H1 (cell line): ENCODE measurements at regions not wholly inside any gene's neighbourhood (a gene's known extent, or its start where the extent isn't known, plus 50 kb on each side); places are given as distances from the start of the nearest gene placed in this dataset.

Experiments
- CTCF ChIA-PET: fragments of 300-600 bp; sonication (Branson Sonifier 250); formaldehyde crosslinking; loops from one replicate; lab custom pipeline; 2021; ENCODE audit not compliant: partially characterized antibody; lab: Charles Lee
- POLR2A ChIA-PET: fragments of 300-600 bp; sonication (Branson Sonifier 250); formaldehyde crosslinking; loops from one replicate; lab custom pipeline; 2021; ENCODE audit warnings: inconsistent platforms; ENCODE audit not compliant: partially characterized antibody; lab: Charles Lee
- DNase-seq, 2 experiments: peaks; one replicate each; pipeline versions ENCODE4 v3.0.0 to v3.0.0-alpha.2; 2010 to 2022; ENCODE audit warnings: low spot score in 2 of 2, low read depth in 1 of 2, mixed read lengths in 1 of 2
- FAIRE-seq: peaks from 2 replicates; lab custom pipeline; 2011; peaks lifted over from hg19 to GRCh38; lab: Jason Lieb, UNC
- H2AFZ ChIP-seq: 2 replicates; pipeline ENCODE4 v1.8.1; 2012; ENCODE audit warnings: low read length, inconsistent platforms
- H2AK5ac ChIP-seq: 2 replicates; pipeline ENCODE4 v1.6.1; 2013; ENCODE audit warnings: low read depth, low read length
- H2BK120ac ChIP-seq: replicated peaks from 2 replicates; pipeline ENCODE3; 2013; ENCODE audit warnings: low read depth, low read length, inconsistent platforms
- H2BK12ac ChIP-seq: 2 replicates; pipeline ENCODE4 v1.6.1; 2013; ENCODE audit warnings: low read depth, low read length
- H2BK15ac ChIP-seq: 2 replicates; pipeline ENCODE4 v1.6.1; 2013; ENCODE audit warnings: low read length
- H2BK20ac ChIP-seq: 2 replicates; pipeline ENCODE4 v1.6.1; 2013; ENCODE audit warnings: low read length
- H2BK5ac ChIP-seq: 2 replicates; pipeline ENCODE4 v1.6.1; 2013; ENCODE audit warnings: low read depth, low read length
- H3K14ac ChIP-seq: 2 replicates; pipeline ENCODE4 v1.6.1; 2013; ENCODE audit warnings: inconsistent platforms; ENCODE audit not compliant: insufficient read length
- H3K18ac ChIP-seq: 2 replicates; pipeline ENCODE4 v1.6.1; 2013; ENCODE audit warnings: low read length; ENCODE audit errors: extremely low read depth
- H3K23ac ChIP-seq: 2 replicates; pipeline ENCODE4 v1.6.1; 2013; ENCODE audit warnings: inconsistent platforms; ENCODE audit not compliant: insufficient read length
- H3K23me2 ChIP-seq: 2 replicates; pipeline ENCODE4 v1.6.1; 2013; ENCODE audit warnings: low read depth, low read length
- H3K27ac ChIP-seq: 2 replicates; pipeline ENCODE4 v1.6.1; 2011; ENCODE audit warnings: low read depth, low read length, inconsistent platforms
- H3K27me3 ChIP-seq, 4 experiments: replicated peaks in 1 of 4; 1 replicate in 1 of 4; 2 replicates in 3 of 4; pipeline versions ENCODE4 v1.6.1 to v1.8.1; 2011 to 2013; ENCODE audit warnings: low read length in 3 of 4, mild to moderate bottlenecking in 3 of 4, inconsistent platforms in 2 of 4, mixed read lengths in 2 of 4, moderate library complexity in 1 of 4; ENCODE audit not compliant: control insufficient read depth in 3 of 4, insufficient read depth in 3 of 4; ENCODE audit errors: extremely low read depth in 1 of 4
- H3K36me3 ChIP-seq, 4 experiments: 2 replicates each; pipeline versions ENCODE4 v1.6.1 to v1.8.1; 2011 to 2013; ENCODE audit warnings: mild to moderate bottlenecking in 4 of 4, low read length in 3 of 4, moderate library complexity in 2 of 4, control low read depth in 1 of 4, inconsistent platforms in 1 of 4; ENCODE audit not compliant: insufficient read depth in 4 of 4, control insufficient read depth in 2 of 4
- H3K4ac ChIP-seq: replicated peaks from 2 replicates; pipeline ENCODE3; 2013; ENCODE audit warnings: low read length, low read depth, mixed read lengths, inconsistent platforms; ENCODE audit not compliant: insufficient read length
- H3K4me1 ChIP-seq, 4 experiments: replicated peaks in 1 of 4; 1 replicate in 1 of 4; 2 replicates in 3 of 4; pipeline versions ENCODE4 v1.6.1 to v1.8.1; 2011 to 2013; ENCODE audit warnings: low read length in 3 of 4, inconsistent platforms in 2 of 4, mixed read lengths in 1 of 4; ENCODE audit not compliant: insufficient read depth in 4 of 4, control insufficient read depth in 3 of 4
- H3K4me2 ChIP-seq, 2 experiments: 2 replicates each; pipeline versions ENCODE4 v1.6.1 to v1.8.1; 2011 to 2013; ENCODE audit warnings: low read depth in 2 of 2, low read length in 2 of 2, control low read depth in 1 of 2, inconsistent platforms in 1 of 2, mild to moderate bottlenecking in 1 of 2; ENCODE audit not compliant: insufficient read depth in 1 of 2
- H3K4me3 ChIP-seq, 4 experiments: fragments of 200-600, 300-600 bp in 1 of 4; sonication (generic), shearing (Covaris generic), sonication (Bioruptor Twin) in 1 of 4; 2 replicates each; pipeline versions ENCODE4 v1.5.1 to v1.8.1; 2011 to 2016; ENCODE audit warnings: low read length in 4 of 4, low read depth in 3 of 4, control low read depth in 2 of 4, inconsistent platforms in 2 of 4, mild to moderate bottlenecking in 2 of 4, mixed read lengths in 1 of 4, moderate library complexity in 1 of 4; ENCODE audit not compliant: insufficient read depth in 2 of 4; ENCODE audit errors: extremely low read depth in 1 of 4
- H3K56ac ChIP-seq: replicated peaks from 2 replicates; pipeline ENCODE3; 2013; ENCODE audit warnings: low read depth, mild to moderate bottlenecking, mixed read lengths, low read length, inconsistent platforms; ENCODE audit not compliant: insufficient read length
- H3K79me1 ChIP-seq: 2 replicates; pipeline ENCODE4 v1.6.1; 2013; ENCODE audit warnings: low read depth, low read length, control low read depth
- H3K79me2 ChIP-seq, 2 experiments: 2 replicates each; pipeline versions ENCODE4 v1.6.1 to v1.8.1; 2012 to 2013; ENCODE audit warnings: low read length in 2 of 2, mild to moderate bottlenecking in 2 of 2, inconsistent platforms in 1 of 2; ENCODE audit not compliant: insufficient read depth in 2 of 2, control insufficient read depth in 1 of 2
- H3K9ac ChIP-seq, 4 experiments: replicated peaks in 1 of 4; 1 replicate in 1 of 4; 2 replicates in 3 of 4; pipeline versions ENCODE4 v1.6.1 to v1.8.1; 2011 to 2013; ENCODE audit warnings: low read depth in 3 of 4, low read length in 3 of 4, control low read depth in 2 of 4, mild to moderate bottlenecking in 2 of 4, moderate library complexity in 2 of 4, inconsistent platforms in 1 of 4; ENCODE audit errors: extremely low read depth in 1 of 4
- H3K9me3 ChIP-seq, 2 experiments: 2 replicates each; pipeline versions ENCODE4 v1.6.1 to v1.8.1; 2012 to 2013; ENCODE audit warnings: mild to moderate bottlenecking in 2 of 2, moderate library complexity in 2 of 2, control low read depth in 1 of 2, inconsistent platforms in 1 of 2, low read depth in 1 of 2, low read length in 1 of 2, mixed read lengths in 1 of 2; ENCODE audit not compliant: insufficient read depth in 2 of 2
- H4K20me1 ChIP-seq, 2 experiments: replicated peaks in 1 of 2; 2 replicates each; pipeline versions ENCODE3 to v1.8.1; 2011 to 2013; ENCODE audit warnings: inconsistent platforms in 2 of 2, low read length in 2 of 2, mild to moderate bottlenecking in 1 of 2; ENCODE audit not compliant: insufficient read depth in 2 of 2, control insufficient read depth in 1 of 2
- H4K5ac ChIP-seq: 2 replicates; pipeline ENCODE4 v1.6.1; 2013; ENCODE audit warnings: low read length, low read depth, mixed read lengths, inconsistent platforms; ENCODE audit not compliant: insufficient read length
- H4K8ac ChIP-seq: 2 replicates; pipeline ENCODE4 v1.8.0; 2013; ENCODE audit warnings: mild to moderate bottlenecking, moderate library complexity, low read length, inconsistent platforms; ENCODE audit not compliant: insufficient read depth; ENCODE audit errors: extremely low read depth
- H4K91ac ChIP-seq: replicated peaks from 2 replicates; pipeline ENCODE3; 2013; ENCODE audit warnings: low read length, mixed read lengths, inconsistent platforms; ENCODE audit not compliant: insufficient read length
- BACH1 ChIP-seq: IDR thresholded peaks from 2 replicates; pipeline ENCODE4 v1.6.1; 2012; ENCODE audit warnings: low read length, improper control_type of control experiment
- BRCA1 ChIP-seq: IDR thresholded peaks from 2 replicates; pipeline ENCODE4 v1.6.1; 2012; ENCODE audit warnings: low read depth, low read length, improper control_type of control experiment
- FOSL1 ChIP-seq: IDR thresholded peaks from 2 replicates; pipeline ENCODE4 v1.6.1; 2011; ENCODE audit warnings: mild to moderate bottlenecking, low read depth, low read length, moderate library complexity; ENCODE audit not compliant: insufficient read depth
- GABPA ChIP-seq: IDR thresholded peaks from 2 replicates; pipeline ENCODE4 v1.6.1; 2011; ENCODE audit warnings: mild to moderate bottlenecking, low read length, moderate library complexity, borderline replicate concordance; ENCODE audit not compliant: insufficient read depth
- GTF2F1 ChIP-seq: IDR thresholded peaks from 2 replicates; pipeline ENCODE4 v1.6.1; 2012; ENCODE audit warnings: low read depth, low read length, improper control_type of control experiment, borderline replicate concordance
- HDAC6 ChIP-seq: IDR thresholded peaks from one replicate; pipeline ENCODE4 v1.7.1; 2012; ENCODE audit warnings: low read depth, mild to moderate bottlenecking, inconsistent platforms, low read length, moderate library complexity
- JUND ChIP-seq: IDR thresholded peaks from 2 replicates; pipeline ENCODE4 v1.6.1; 2011; ENCODE audit warnings: mild to moderate bottlenecking, improper control_type of control experiment, low read length
- PHF8 ChIP-seq: fragments of 200-600 bp; sonication (generic); conservative IDR thresholded peaks from 2 replicates; pipeline ENCODE4 v1.7.1; 2012; ENCODE audit warnings: low read depth, mild to moderate bottlenecking, inconsistent platforms, low read length, moderate library complexity
- POU5F1 ChIP-seq: IDR thresholded peaks from 2 replicates; pipeline ENCODE4 v1.6.1; 2011; ENCODE audit warnings: low read depth, mild to moderate bottlenecking, low read length, moderate library complexity
- RBBP5 ChIP-seq: IDR thresholded peaks from 2 replicates; pipeline ENCODE4 v1.7.1; 2012; ENCODE audit warnings: low read depth, mild to moderate bottlenecking, inconsistent platforms, low read length, moderate library complexity, borderline replicate concordance
- SAP30 ChIP-seq: fragments of 300-600 bp; sonication (generic); IDR thresholded peaks from 2 replicates; pipeline ENCODE4 v1.7.1; 2012; ENCODE audit warnings: low read length, moderate library complexity, mild to moderate bottlenecking, inconsistent platforms; ENCODE audit not compliant: insufficient read depth, insufficient replicate concordance
- SIX5 ChIP-seq: IDR thresholded peaks from 2 replicates; pipeline ENCODE4 v1.6.1; 2011; ENCODE audit warnings: mild to moderate bottlenecking, low read depth, low read length
- SP1 ChIP-seq: IDR thresholded peaks from 2 replicates; pipeline ENCODE4 v1.6.1; 2011; ENCODE audit warnings: low read depth, low read length
- TBP ChIP-seq: IDR thresholded peaks from 2 replicates; pipeline ENCODE4 v1.6.1; 2011; ENCODE audit warnings: low read depth, low read length, improper control_type of control experiment
- YY1 ChIP-seq: IDR thresholded peaks from 2 replicates; pipeline ENCODE4 v1.6.1; 2011; ENCODE audit warnings: low read depth, mild to moderate bottlenecking, low read length
- WGBS, 2 experiments: shearing (Covaris generic) in 1 of 2; methylation state at CpG; one replicate each; pipeline versions ENCODE4 v1.1.6 to v1.1.7; 2013 to 2015; ENCODE audit warnings: low lambda C conversion rate in 2 of 2, mixed read lengths in 2 of 2, inconsistent platforms in 1 of 2, low coverage in 1 of 2, missing lambda C conversion rate in 1 of 2; ENCODE audit not compliant: insufficient replicate concordance in 2 of 2, insufficient coverage in 1 of 2, insufficient read length in 1 of 2; ENCODE audit errors: extremely low coverage in 1 of 2, missing lambda C conversion rate in 1 of 2; 5-methylcytosine and 5-hydroxymethylcytosine counted together
- TF ChIP-seq, protein P1 (sequence below): IDR thresholded peaks from 2 replicates; pipeline ENCODE4 v1.6.1; 2011; ENCODE audit warnings: low read depth, mild to moderate bottlenecking, low read length; ENCODE audit not compliant: insufficient read depth

DNA sequence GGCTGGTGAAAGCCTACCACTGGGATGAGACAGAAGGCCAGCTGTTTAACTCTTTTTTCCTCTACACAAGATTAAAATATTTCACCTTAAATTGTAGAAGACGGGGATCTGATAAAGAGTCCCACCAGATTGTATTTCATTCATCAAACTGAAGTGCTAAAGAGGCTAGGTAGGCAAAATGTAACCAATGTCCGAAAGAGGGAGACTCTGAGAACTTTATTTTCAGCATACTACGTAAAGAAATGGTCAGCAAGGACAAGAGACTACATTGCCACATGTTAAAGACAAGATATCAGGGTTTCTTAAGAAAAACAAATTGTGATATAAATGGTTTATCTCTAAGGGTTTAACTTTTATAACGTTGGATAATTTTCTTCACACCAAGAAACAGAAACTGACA is 71.6 kb upstream of the INPP4B start:
- no peak overlapping the region for H3K14ac ChIP-seq
- no peak overlapping the region for H2BK12ac ChIP-seq
- H2AK5ac ChIP-seq: no peak overlapping the region
- WGBS, 2 experiments: 94% methylated on average over 4 of the region's 4 CpGs; no CpG with 5 or more reads in 1 of the 2 experiments
- POLR2A ChIA-PET: no interaction called here
- H3K4me3 ChIP-seq: no peak overlapping the region
- no peak overlapping the region for H2BK20ac ChIP-seq
- H3K36me3 ChIP-seq: no peaks in the 10 kb centered on the region
- no peaks in the 10 kb centered on the region for H3K4me1 ChIP-seq
- H2AFZ ChIP-seq: no peak overlapping the region
- H4K20me1 ChIP-seq: no peaks in the 10 kb centered on the region
- no peak overlapping the region for H2BK5ac ChIP-seq
- H2BK15ac ChIP-seq: no peak overlapping the region
- no peak overlapping the region for H2BK120ac ChIP-seq
- no peaks in the 10 kb centered on the region for H3K9me3 ChIP-seq
- no peak overlapping the region for H3K4ac ChIP-seq
- DNase-seq (no peak), FAIRE-seq (no peak)
- H3K23ac ChIP-seq: no peak overlapping the region
- no peak overlapping the region for H3K56ac ChIP-seq
- H3K9ac ChIP-seq: no peak overlapping the region
- no peaks in the 10 kb centered on the region for H3K27me3 ChIP-seq
- no peak overlapping the region for H3K4me2 ChIP-seq
- H3K79me2 ChIP-seq: no peaks in the 10 kb centered on the region
- CTCF ChIA-PET: interaction anchor here (0.6 to 1.7 kb wide), 2 partner anchors 108 to 1806 kb away, joined by 3 to 5 read pairs; no protein-coding TSS in a partner anchor
- no peaks in the 10 kb centered on the region for H3K79me1 ChIP-seq
- H3K23me2 ChIP-seq: no peaks in the 10 kb centered on the region
- H3K27ac ChIP-seq: no peak overlapping the region
- no peak overlapping the region for H4K8ac ChIP-seq
- H3K18ac ChIP-seq: no peak overlapping the region
- H4K5ac ChIP-seq: no peak overlapping the region
- H4K91ac ChIP-seq: no peak overlapping the region
- no peak for TF ChIP-seq YY1
- TF ChIP-seq BACH1: no peak
- TF ChIP-seq PHF8: no peak
- TF ChIP-seq SIX5: no peak
- TF ChIP-seq SP1: no peak
- no peak for TF ChIP-seq POU5F1
- no peak for TF ChIP-seq HDAC6
- no peak for TF ChIP-seq BRCA1
- no peak for TF ChIP-seq GTF2F1
- TF ChIP-seq GABPA: no peak
- no peak for TF ChIP-seq TBP
- TF ChIP-seq JUND: no peak
- TF ChIP-seq, protein P1, sequence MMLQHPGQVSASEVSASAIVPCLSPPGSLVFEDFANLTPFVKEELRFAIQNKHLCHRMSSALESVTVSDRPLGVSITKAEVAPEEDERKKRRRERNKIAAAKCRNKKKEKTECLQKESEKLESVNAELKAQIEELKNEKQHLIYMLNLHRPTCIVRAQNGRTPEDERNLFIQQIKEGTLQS: no peak
- no peak for TF ChIP-seq SAP30
- no peak for TF ChIP-seq FOSL1
- TF ChIP-seq RBBP5: no peak
